ENCODE measurements at regions not wholly inside any gene's neighbourhood (a gene's known extent, or its start where the extent isn't known, plus 50 kb on each side); places are given as distances from the start of the nearest gene placed in this dataset.

GRCh38 chr16:80300456-80300855 lies 240.3 kb upstream of the DYNLRB2 start:
- FAIRE-seq = no peak

- no peak for FAIRE-seq
Measured at GRCh38 chr16:80299416-80299815, 241.4 kb upstream of the DYNLRB2 start.

- no peak for FAIRE-seq
Measured at GRCh38 chr16:80298676-80299075, 242.1 kb upstream of the DYNLRB2 start.

- no peak for FAIRE-seq
Measured at GRCh38 chr16:80296034-80296433, 244.8 kb upstream of the DYNLRB2 start.

GRCh38 chr16:80294172-80294571 lies 246.6 kb upstream of the DYNLRB2 start:
- no peak for FAIRE-seq

GRCh38 chr16:80288616-80289015 lies 252.2 kb upstream of the DYNLRB2 start:
- no peak for FAIRE-seq

GRCh38 chr16:80287674-80288073 lies 253.1 kb upstream of the DYNLRB2 start:
- no peak for FAIRE-seq

GRCh38 chr16:80285104-80285503 lies 255.7 kb upstream of the DYNLRB2 start:
- FAIRE-seq = no peak

- FAIRE-seq = no peak
Measured at GRCh38 chr16:80283466-80284392, 257.1 kb upstream of the DYNLRB2 start.

- FAIRE-seq = no peak
Measured at GRCh38 chr16:80280557-80280956, 260.2 kb upstream of the DYNLRB2 start.

GRCh38 chr16:80279656-80280055 lies 261.1 kb upstream of the DYNLRB2 start:
- no peak for FAIRE-seq

GRCh38 chr16:80277182-80277581 lies 263.6 kb upstream of the DYNLRB2 start:
- no peak for FAIRE-seq

- no peak for FAIRE-seq
Measured at GRCh38 chr16:80274576-80275191, 266.1 kb upstream of the DYNLRB2 start.

GRCh38 chr16:80273635-80274538 lies 266.9 kb upstream of the DYNLRB2 start:
- FAIRE-seq = no peak

- FAIRE-seq = peak; percentile 88
Measured at GRCh38 chr16:80265624-80266306, 275.0 kb upstream of the DYNLRB2 start.

GRCh38 chr16:80263848-80264694 lies 276.7 kb upstream of the DYNLRB2 start:
- no peak for FAIRE-seq

GRCh38 chr16:80263181-80263823 lies 277.5 kb upstream of the DYNLRB2 start:
- no peak for FAIRE-seq

GRCh38 chr16:80260906-80261311 lies 279.9 kb upstream of the DYNLRB2 start:
- FAIRE-seq = no peak

- no peak for FAIRE-seq
Measured at GRCh38 chr16:80259290-80259805, 281.4 kb upstream of the DYNLRB2 start.

- FAIRE-seq = no peak
Measured at GRCh38 chr16:80258407-80258806, 282.4 kb upstream of the DYNLRB2 start.

- FAIRE-seq = no peak
Measured at GRCh38 chr16:80254970-80255369, 285.8 kb upstream of the DYNLRB2 start.
